ENCODE measurements at regions not wholly inside any gene's neighbourhood (a gene's known extent, or its start where the extent isn't known, plus 50 kb on each side); places are given as distances from the start of the nearest gene placed in this dataset.

GRCh38 chr14:66293533-66294105 lies 192.6 kb upstream of the CCDC196 start:
- no peak for TF ChIP-seq CTCF (IDR thresholded peaks at IDR 0.05; ENCODE audit: unreplicated experiment)
- DNase-seq (ENCODE audit: unreplicated experiment): no peak
- H3K27ac Mint-ChIP-seq (ENCODE audit: low read depth, unreplicated experiment): no peak overlapping the region
- intact Hi-C loops (cut with micrococcal nuclease): no loop called here
- H3K4me3 Mint-ChIP-seq (ENCODE audit: unreplicated experiment): no peak overlapping the region
- CTCF ChIA-PET: no interaction called here
- no peaks in the 10 kb centered on the region for H3K27me3 Mint-ChIP-seq (ENCODE audit: insufficient read depth, unreplicated experiment)
- POLR2A ChIA-PET: no interaction called here
- peaks cover 6% of the 10 kb centered on the region for H3K4me1 Mint-ChIP-seq (ENCODE audit: insufficient read depth, unreplicated experiment)
- peaks cover 12% of the 10 kb centered on the region for H3K9me3 Mint-ChIP-seq (ENCODE audit: unreplicated experiment)
- no TSS peak for BruUV-seq (replicated peaks)
- no peaks in the 10 kb centered on the region for H3K36me3 Mint-ChIP-seq (ENCODE audit: insufficient read depth, unreplicated experiment)

- TF ChIP-seq CTCF (IDR thresholded peaks at IDR 0.05; ENCODE audit: unreplicated experiment): no peak
- Mint-ChIP-seq H3K4me3 (ENCODE audit: unreplicated experiment) (no peak overlapping the region), H3K36me3 (ENCODE audit: insufficient read depth, unreplicated experiment) (no peaks in the 10 kb centered on the region), H3K27ac (ENCODE audit: low read depth, unreplicated experiment) (no peak overlapping the region), H3K27me3 (ENCODE audit: insufficient read depth, unreplicated experiment) (no peaks in the 10 kb centered on the region), H3K4me1 (ENCODE audit: insufficient read depth, unreplicated experiment) (peaks cover 6% of the 10 kb centered on the region), H3K9me3 (ENCODE audit: unreplicated experiment) (peaks cover 12% of the 10 kb centered on the region)
- ChIA-PET CTCF (interaction anchor here (0.6 kb wide), 2 partner anchors 15 to 64 kb away, joined by 3 to 6 read pairs; no protein-coding TSS in a partner anchor), POLR2A (no interaction called here)
- no peak for DNase-seq (ENCODE audit: unreplicated experiment)
- BruUV-seq (replicated peaks): no TSS peak
- intact Hi-C loops (cut with micrococcal nuclease): no loop called here
These were observed 190.8 kb upstream of the CCDC196 start for GRCh38 chr14:66295386-66295785.

- Mint-ChIP-seq H3K36me3 (ENCODE audit: insufficient read depth, unreplicated experiment) (no peaks in the 10 kb centered on the region), H3K27me3 (ENCODE audit: insufficient read depth, unreplicated experiment) (no peaks in the 10 kb centered on the region), H3K4me1 (ENCODE audit: insufficient read depth, unreplicated experiment) (no peaks in the 10 kb centered on the region), H3K27ac (ENCODE audit: low read depth, unreplicated experiment) (no peak overlapping the region), H3K9me3 (ENCODE audit: unreplicated experiment) (peaks cover 12% of the 10 kb centered on the region), H3K4me3 (ENCODE audit: unreplicated experiment) (no peak overlapping the region)
- BruUV-seq (replicated peaks): no TSS peak
- POLR2A ChIA-PET: no interaction called here
- TF ChIP-seq CTCF (IDR thresholded peaks at IDR 0.05; ENCODE audit: unreplicated experiment): no peak
- intact Hi-C loops (cut with micrococcal nuclease): no loop called here
- no peak for DNase-seq (ENCODE audit: unreplicated experiment)
- CTCF ChIA-PET: interaction anchor here (0.6 kb wide), 1 partner anchor 59 kb away, joined by 3 read pairs; no protein-coding TSS in a partner anchor
These were observed 185.3 kb upstream of the CCDC196 start for GRCh38 chr14:66300886-66301285.

GRCh38 chr14:66306101-66306500 lies 180.1 kb upstream of the CCDC196 start:
- H3K4me3 Mint-ChIP-seq (ENCODE audit: unreplicated experiment): no peak overlapping the region
- H3K27me3 Mint-ChIP-seq (ENCODE audit: insufficient read depth, unreplicated experiment): no peaks in the 10 kb centered on the region
- no TSS peak for BruUV-seq (replicated peaks)
- H3K36me3 Mint-ChIP-seq (ENCODE audit: insufficient read depth, unreplicated experiment): no peaks in the 10 kb centered on the region
- H3K4me1 Mint-ChIP-seq (ENCODE audit: insufficient read depth, unreplicated experiment): no peaks in the 10 kb centered on the region
- POLR2A ChIA-PET: no interaction called here
- intact Hi-C loops (cut with micrococcal nuclease): no loop called here
- H3K27ac Mint-ChIP-seq (ENCODE audit: low read depth, unreplicated experiment): no peak overlapping the region
- DNase-seq (ENCODE audit: unreplicated experiment): no peak
- CTCF ChIA-PET: no interaction called here
- peaks cover 8% of the 10 kb centered on the region for H3K9me3 Mint-ChIP-seq (ENCODE audit: unreplicated experiment)
- no peak for TF ChIP-seq CTCF (IDR thresholded peaks at IDR 0.05; ENCODE audit: unreplicated experiment)

Measured in MCF 10A (cell line).